ENCODE measurements at regions not wholly inside any gene's neighbourhood (a gene's known extent, or its start where the extent isn't known, plus 50 kb on each side); places are given as distances from the start of the nearest gene placed in this dataset.

- TF ChIP-seq CEBPZ (IDR thresholded peaks at IDR 0.05; ENCODE audit: low read depth, low read length) (no peak), BCLAF1 (IDR thresholded peaks at IDR 0.05) (peak; percentile 82), TCF7 (IDR thresholded peaks at IDR 0.05; ENCODE audit: borderline replicate concordance) (no peak; the same call in 1 of the 2 replicates), PBX3 (IDR thresholded peaks at IDR 0.05; ENCODE audit: insufficient replicate concordance, low read depth, low read length) (peak; percentile 48), USF2 (IDR thresholded peaks at IDR 0.05; ENCODE audit: borderline replicate concordance, low read depth, low read length) (no peak; the same call in 1 of the 2 replicates), BRCA1 (IDR thresholded peaks at IDR 0.05; ENCODE audit: low read depth, low read length) (no peak; the same call in 1 of the 2 replicates), MTA2 (IDR thresholded peaks at IDR 0.05; ENCODE audit: low read depth) (peak; percentile 19; the same call in 1 of the 2 replicates), NRF1 (conservative IDR thresholded peaks at IDR 0.05; ENCODE audit: low read depth, low read length) (no peak), SKIL (IDR thresholded peaks at IDR 0.05; ENCODE audit: low read depth, poor library complexity, severe bottlenecking) (no peak), SMAD1 (IDR thresholded peaks at IDR 0.05; ENCODE audit: low read depth, partially characterized antibody) (peak; percentile 94), SREBF2 (IDR thresholded peaks at IDR 0.05; ENCODE audit: low read length) (no peak; the same call in 1 of the 2 replicates), RCOR1 (conservative IDR thresholded peaks at IDR 0.05; ENCODE audit: low read depth, low read length) (no peak), TARDBP (IDR thresholded peaks at IDR 0.05; ENCODE audit: borderline replicate concordance) (peak; percentile 98), DPF2 (IDR thresholded peaks at IDR 0.05) (0 out of 2 replicates have a peak, but pooled peaks have one; percentile 20), MTA3 (IDR thresholded peaks at IDR 0.05; ENCODE audit: borderline replicate concordance, low read length) (peak; percentile 100), HDAC2 (IDR thresholded peaks at IDR 0.05) (no peak), HCFC1 (IDR thresholded peaks at IDR 0.05; ENCODE audit: low read length) (peak; percentile 62), SP1 (IDR thresholded peaks at IDR 0.05; ENCODE audit: low read depth, low read length) (peak; percentile 68), POU2F2 (IDR thresholded peaks at IDR 0.05; ENCODE audit: borderline replicate concordance, low read depth, low read length) (peak; percentile 97)
Measured at GRCh38 chr1:148334339-148335130, 148.6 kb downstream of the PPIAL4G start (continued).
